ENCODE measurements at regions not wholly inside any gene's neighbourhood (a gene's known extent, or its start where the extent isn't known, plus 50 kb on each side); places are given as distances from the start of the nearest gene placed in this dataset.
A peak's percentile ranks its signal among the peaks of the same experiment; 100 is the strongest.

DNA sequence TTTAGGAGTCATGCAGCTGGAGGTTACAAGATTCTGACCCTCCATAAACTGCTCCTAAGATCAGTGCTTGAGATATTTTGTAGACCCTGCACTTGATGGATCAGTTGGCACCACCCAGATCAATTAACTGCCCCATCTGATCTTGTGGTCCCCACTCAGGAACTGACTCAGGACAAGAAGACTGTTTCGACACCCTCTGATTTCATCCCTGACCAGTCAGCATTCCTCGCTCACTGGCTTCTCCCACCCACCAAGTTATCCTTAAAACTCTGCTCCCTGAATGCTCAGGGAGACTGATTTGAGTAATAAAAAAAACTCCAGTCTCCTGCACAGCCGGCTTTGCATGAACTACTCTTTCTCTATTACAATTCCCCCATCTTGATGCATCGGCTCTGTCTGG, 360.2 kb downstream of the GALC start:
- Histone ChIP-seq H3K4me2 (no peak overlapping the region), H3K36me3 (ENCODE audit: insufficient read depth) (no peaks in the 10 kb centered on the region), H3K27me3 (ENCODE audit: insufficient read depth) (no peaks in the 10 kb centered on the region), H2AFZ (no peak overlapping the region), H4K20me1 (replicated peaks; ENCODE audit: insufficient read depth) (no peaks in the 10 kb centered on the region), H3K4me1 (ENCODE audit: insufficient read depth) (0 out of 2 replicates have a peak, but pooled peaks cover 11% of the 10 kb centered on the region), H3K27ac (ENCODE audit: low read depth) (no peak overlapping the region), H3K79me2 (replicated peaks; ENCODE audit: insufficient read depth) (no peaks in the 10 kb centered on the region), H3K4me3 (no peak overlapping the region), H3K9me2 (ENCODE audit: insufficient read depth) (no peaks in the 10 kb centered on the region), H3F3A (replicated peaks; ENCODE audit: low read depth) (no peaks in the 10 kb centered on the region)
- H3K4me1 Mint-ChIP-seq: peaks cover 10% of the 10 kb centered on the region; the same call in 2 of the 3 replicates
- DNase-seq (ENCODE audit: low spot score) (no peak), ATAC-seq (no peak)
- no peak for TF ChIP-seq STAT1 (IDR thresholded peaks at IDR 0.05; ENCODE audit: unreplicated experiment)
- TF ChIP-seq, protein P1, sequence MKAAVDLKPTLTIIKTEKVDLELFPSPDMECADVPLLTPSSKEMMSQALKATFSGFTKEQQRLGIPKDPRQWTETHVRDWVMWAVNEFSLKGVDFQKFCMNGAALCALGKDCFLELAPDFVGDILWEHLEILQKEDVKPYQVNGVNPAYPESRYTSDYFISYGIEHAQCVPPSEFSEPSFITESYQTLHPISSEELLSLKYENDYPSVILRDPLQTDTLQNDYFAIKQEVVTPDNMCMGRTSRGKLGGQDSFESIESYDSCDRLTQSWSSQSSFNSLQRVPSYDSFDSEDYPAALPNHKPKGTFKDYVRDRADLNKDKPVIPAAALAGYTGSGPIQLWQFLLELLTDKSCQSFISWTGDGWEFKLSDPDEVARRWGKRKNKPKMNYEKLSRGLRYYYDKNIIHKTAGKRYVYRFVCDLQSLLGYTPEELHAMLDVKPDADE (IDR thresholded peaks at IDR 0.05): no peak
- no peak overlapping the region for H3K4me3 Mint-ChIP-seq
- no peaks in the 10 kb centered on the region for H3K36me3 Mint-ChIP-seq (ENCODE audit: low read depth)
- H3K9me3 Mint-ChIP-seq: no peaks in the 10 kb centered on the region
- H3K27me3 Mint-ChIP-seq (ENCODE audit: insufficient read depth, low read depth, poor library complexity): peaks cover 6% of the 10 kb centered on the region
- H3K27ac Mint-ChIP-seq: no peak overlapping the region

DNA sequence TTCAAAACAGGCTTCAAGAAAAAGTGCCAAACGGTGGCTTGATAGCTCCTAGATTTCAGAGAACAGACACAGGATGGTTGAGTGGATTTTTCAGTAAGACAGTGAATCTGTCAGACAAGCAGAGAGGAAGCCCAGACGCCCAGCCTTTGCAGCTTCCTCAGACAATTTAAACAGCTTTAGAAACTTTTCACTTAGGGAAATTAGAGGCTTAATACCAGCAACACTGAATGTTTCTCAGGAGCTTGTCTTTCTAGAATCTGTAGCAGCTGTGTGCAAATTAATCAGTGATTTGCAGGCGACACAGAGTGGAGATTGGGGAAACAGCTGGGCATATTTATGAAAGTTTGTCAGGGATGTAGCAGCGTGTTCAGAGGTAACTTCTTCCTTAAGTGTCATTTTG, 362.1 kb downstream of the GALC start:
- H3K27ac Mint-ChIP-seq: no peak overlapping the region
- no peaks in the 10 kb centered on the region for H3K36me3 ChIP-seq (ENCODE audit: insufficient read depth)
- no peaks in the 10 kb centered on the region for H3K36me3 Mint-ChIP-seq (ENCODE audit: low read depth)
- H3K4me3 Mint-ChIP-seq: no peak overlapping the region
- no peaks in the 10 kb centered on the region for H3F3A ChIP-seq (replicated peaks; ENCODE audit: low read depth)
- DNase-seq (ENCODE audit: low spot score) (no peak), ATAC-seq (no peak)
- peaks cover 6% of the 10 kb centered on the region for H3K27me3 Mint-ChIP-seq (ENCODE audit: insufficient read depth, low read depth, poor library complexity)
- no peak overlapping the region for H3K4me3 ChIP-seq
- 0 out of 2 replicates have a peak, but pooled peaks cover 11% of the 10 kb centered on the region for H3K4me1 ChIP-seq (ENCODE audit: insufficient read depth)
- H3K79me2 ChIP-seq (replicated peaks; ENCODE audit: insufficient read depth): no peaks in the 10 kb centered on the region
- H3K9me2 ChIP-seq (ENCODE audit: insufficient read depth): 0 out of 2 replicates have a peak, but pooled peaks cover 1% of the 10 kb centered on the region
- no peaks in the 10 kb centered on the region; the same call in 2 of the 3 replicates for H3K9me3 Mint-ChIP-seq
- no peak overlapping the region for H3K27ac ChIP-seq (ENCODE audit: low read depth)
- peaks cover 10% of the 10 kb centered on the region; the same call in 2 of the 3 replicates for H3K4me1 Mint-ChIP-seq
- no peak overlapping the region for H2AFZ ChIP-seq
- no peaks in the 10 kb centered on the region for H4K20me1 ChIP-seq (replicated peaks; ENCODE audit: insufficient read depth)
- peak overlapping the region; percentile 11; the same call in 1 of the 2 replicates for H3K4me2 ChIP-seq
- TF ChIP-seq, protein P1 (IDR thresholded peaks at IDR 0.05): no peak
- TF ChIP-seq ZNF331 (CRISPR knock-in tag; IDR thresholded peaks at IDR 0.05; ENCODE audit: low read depth) (no peak), NANOG (IDR thresholded peaks at IDR 0.05; ENCODE audit: borderline replicate concordance) (no peak), ZNF114 (CRISPR knock-in tag; IDR thresholded peaks at IDR 0.05) (no peak)
- TF ChIP-seq, protein P2, sequence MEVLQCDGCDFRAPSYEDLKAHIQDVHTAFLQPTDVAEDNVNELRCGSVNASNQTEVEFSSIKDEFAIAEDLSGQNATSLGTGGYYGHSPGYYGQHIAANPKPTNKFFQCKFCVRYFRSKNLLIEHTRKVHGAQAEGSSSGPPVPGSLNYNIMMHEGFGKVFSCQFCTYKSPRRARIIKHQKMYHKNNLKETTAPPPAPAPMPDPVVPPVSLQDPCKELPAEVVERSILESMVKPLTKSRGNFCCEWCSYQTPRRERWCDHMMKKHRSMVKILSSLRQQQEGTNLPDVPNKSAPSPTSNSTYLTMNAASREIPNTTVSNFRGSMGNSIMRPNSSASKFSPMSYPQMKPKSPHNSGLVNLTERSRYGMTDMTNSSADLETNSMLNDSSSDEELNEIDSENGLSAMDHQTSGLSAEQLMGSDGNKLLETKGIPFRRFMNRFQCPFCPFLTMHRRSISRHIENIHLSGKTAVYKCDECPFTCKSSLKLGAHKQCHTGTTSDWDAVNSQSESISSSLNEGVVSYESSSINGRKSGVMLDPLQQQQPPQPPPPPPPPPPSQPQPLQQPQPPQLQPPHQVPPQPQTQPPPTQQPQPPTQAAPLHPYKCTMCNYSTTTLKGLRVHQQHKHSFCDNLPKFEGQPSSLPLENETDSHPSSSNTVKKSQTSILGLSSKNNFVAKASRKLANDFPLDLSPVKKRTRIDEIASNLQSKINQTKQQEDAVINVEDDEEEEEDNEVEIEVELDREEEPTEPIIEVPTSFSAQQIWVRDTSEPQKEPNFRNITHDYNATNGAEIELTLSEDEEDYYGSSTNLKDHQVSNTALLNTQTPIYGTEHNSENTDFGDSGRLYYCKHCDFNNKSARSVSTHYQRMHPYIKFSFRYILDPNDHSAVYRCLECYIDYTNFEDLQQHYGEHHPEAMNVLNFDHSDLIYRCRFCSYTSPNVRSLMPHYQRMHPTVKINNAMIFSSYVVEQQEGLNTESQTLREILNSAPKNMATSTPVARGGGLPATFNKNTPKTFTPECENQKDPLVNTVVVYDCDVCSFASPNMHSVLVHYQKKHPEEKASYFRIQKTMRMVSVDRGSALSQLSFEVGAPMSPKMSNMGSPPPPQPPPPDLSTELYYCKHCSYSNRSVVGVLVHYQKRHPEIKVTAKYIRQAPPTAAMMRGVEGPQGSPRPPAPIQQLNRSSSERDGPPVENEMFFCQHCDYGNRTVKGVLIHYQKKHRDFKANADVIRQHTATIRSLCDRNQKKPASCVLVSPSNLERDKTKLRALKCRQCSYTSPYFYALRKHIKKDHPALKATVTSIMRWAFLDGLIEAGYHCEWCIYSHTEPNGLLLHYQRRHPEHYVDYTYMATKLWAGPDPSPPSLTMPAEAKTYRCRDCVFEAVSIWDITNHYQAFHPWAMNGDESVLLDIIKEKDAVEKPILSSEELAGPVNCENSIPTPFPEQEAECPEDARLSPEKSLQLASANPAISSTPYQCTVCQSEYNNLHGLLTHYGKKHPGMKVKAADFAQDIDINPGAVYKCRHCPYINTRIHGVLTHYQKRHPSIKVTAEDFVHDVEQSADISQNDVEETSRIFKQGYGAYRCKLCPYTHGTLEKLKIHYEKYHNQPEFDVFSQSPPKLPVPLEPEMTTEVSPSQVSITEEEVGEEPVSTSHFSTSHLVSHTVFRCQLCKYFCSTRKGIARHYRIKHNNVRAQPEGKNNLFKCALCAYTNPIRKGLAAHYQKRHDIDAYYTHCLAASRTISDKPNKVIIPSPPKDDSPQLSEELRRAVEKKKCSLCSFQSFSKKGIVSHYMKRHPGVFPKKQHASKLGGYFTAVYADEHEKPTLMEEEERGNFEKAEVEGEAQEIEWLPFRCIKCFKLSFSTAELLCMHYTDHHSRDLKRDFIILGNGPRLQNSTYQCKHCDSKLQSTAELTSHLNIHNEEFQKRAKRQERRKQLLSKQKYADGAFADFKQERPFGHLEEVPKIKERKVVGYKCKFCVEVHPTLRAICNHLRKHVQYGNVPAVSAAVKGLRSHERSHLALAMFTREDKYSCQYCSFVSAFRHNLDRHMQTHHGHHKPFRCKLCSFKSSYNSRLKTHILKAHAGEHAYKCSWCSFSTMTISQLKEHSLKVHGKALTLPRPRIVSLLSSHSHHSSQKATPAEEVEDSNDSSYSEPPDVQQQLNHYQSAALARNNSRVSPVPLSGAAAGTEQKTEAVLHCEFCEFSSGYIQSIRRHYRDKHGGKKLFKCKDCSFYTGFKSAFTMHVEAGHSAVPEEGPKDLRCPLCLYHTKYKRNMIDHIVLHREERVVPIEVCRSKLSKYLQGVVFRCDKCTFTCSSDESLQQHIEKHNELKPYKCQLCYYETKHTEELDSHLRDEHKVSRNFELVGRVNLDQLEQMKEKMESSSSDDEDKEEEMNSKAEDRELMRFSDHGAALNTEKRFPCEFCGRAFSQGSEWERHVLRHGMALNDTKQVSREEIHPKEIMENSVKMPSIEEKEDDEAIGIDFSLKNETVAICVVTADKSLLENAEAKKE (CRISPR knock-in tag; IDR thresholded peaks at IDR 0.05): no peak
- no peaks in the 10 kb centered on the region for H3K27me3 ChIP-seq (ENCODE audit: insufficient read depth)

All from GM23338 (cell line).